Naive thymus-derived CD4-positive, alpha-beta T cell (primary cell): ENCODE measurements at regions not wholly inside any gene's neighbourhood (a gene's known extent, or its start where the extent isn't known, plus 50 kb on each side); places are given as distances from the start of the nearest gene placed in this dataset.

Source experiments
- ATAC-seq: fragments of 150-1000 bp; cut with Tn5 transposase; 2 replicates; pipeline ENCODE4 v1.10.0; 2021; ENCODE audit warnings: mild to moderate bottlenecking, moderate library complexity
- CTCF ChIA-PET: fragments of 350-600 bp; sonication (Branson Sonifier 250); formaldehyde crosslinking; loops from one replicate; lab custom pipeline; 2021; ENCODE audit warnings: antibody characterized with exemption; lab: Charles Lee
- POLR2A ChIA-PET: fragments of 350-600 bp; sonication (Branson Sonifier 250); formaldehyde crosslinking; loops from one replicate; lab custom pipeline; 2021; ENCODE audit warnings: antibody characterized with exemption, inconsistent platforms; lab: Charles Lee
- DNase-seq, 9 donors: peaks; one replicate each; pipeline versions ENCODE4 v3.0.0 to v3.0.0-alpha.2; 2020 to 2022; ENCODE audit warnings: mixed read lengths in 1 of 9
- H3K27ac ChIP-seq: one replicate; pipeline ENCODE4 v1.7.0; 2013; ENCODE audit warnings: mild to moderate bottlenecking, low read depth, low read length, moderate library complexity
- H3K27me3 ChIP-seq, 2 donors: one replicate each; pipeline ENCODE4 v1.7.0; 2013; ENCODE audit warnings: low read length in 2 of 2, mild to moderate bottlenecking in 2 of 2, moderate library complexity in 2 of 2; ENCODE audit not compliant: control insufficient read depth in 2 of 2, insufficient read depth in 2 of 2
- H3K36me3 ChIP-seq, 3 experiments: 1 replicate in 2 of 3; 2 replicates in 1 of 3; pipeline ENCODE4 v1.7.0; 2013; ENCODE audit warnings: low read length in 3 of 3, mild to moderate bottlenecking in 3 of 3, moderate library complexity in 1 of 3; ENCODE audit not compliant: insufficient read depth in 3 of 3, control insufficient read depth in 2 of 3
- H3K4me1 ChIP-seq, 2 donors: one replicate each; pipeline ENCODE4 v1.7.0; 2013; ENCODE audit warnings: low read length in 2 of 2, mild to moderate bottlenecking in 2 of 2, moderate library complexity in 1 of 2; ENCODE audit not compliant: control insufficient read depth in 2 of 2, insufficient read depth in 2 of 2
- H3K4me3 ChIP-seq: 2 replicates; pipeline ENCODE4 v1.7.0; 2013; ENCODE audit warnings: mild to moderate bottlenecking, low read length
- H3K9me3 ChIP-seq, 3 experiments: 1 replicate in 2 of 3; 2 replicates in 1 of 3; pipeline ENCODE4 v1.7.0; 2013; ENCODE audit warnings: low read length in 3 of 3; ENCODE audit not compliant: control insufficient read depth in 2 of 3
- H3K27ac Mint-ChIP-seq, 9 donors: one replicate each; pipeline ENCODE4 v1.8.0; 2020 to 2022; ENCODE audit warnings: mixed read lengths in 9 of 9, mild to moderate bottlenecking in 8 of 9, moderate library complexity in 5 of 9, inconsistent platforms in 2 of 9
- H3K27me3 Mint-ChIP-seq, 5 donors: one replicate each; pipeline ENCODE4 v1.8.0; 2021 to 2022; ENCODE audit warnings: mixed read lengths in 5 of 5, mild to moderate bottlenecking in 1 of 5
- H3K36me3 Mint-ChIP-seq, 5 donors: one replicate each; pipeline ENCODE4 v1.8.0; 2020 to 2022; ENCODE audit warnings: mixed read lengths in 5 of 5, mild to moderate bottlenecking in 3 of 5, inconsistent platforms in 1 of 5
- H3K4me1 Mint-ChIP-seq, 7 donors: one replicate each; pipeline ENCODE4 v1.8.0; 2020 to 2022; ENCODE audit warnings: mixed read lengths in 7 of 7, mild to moderate bottlenecking in 3 of 7, inconsistent platforms in 1 of 7
- H3K4me3 Mint-ChIP-seq, 10 donors: one replicate each; pipeline ENCODE4 v1.8.0; 2020 to 2022; ENCODE audit warnings: mild to moderate bottlenecking in 10 of 10, mixed read lengths in 10 of 10, moderate library complexity in 6 of 10, inconsistent platforms in 2 of 10
- H3K9me3 Mint-ChIP-seq, 11 donors: one replicate each; pipeline ENCODE4 v1.8.0; 2020 to 2022; ENCODE audit warnings: mixed read lengths in 11 of 11, mild to moderate bottlenecking in 4 of 11, inconsistent platforms in 1 of 11, moderate library complexity in 1 of 11
- intact Hi-C, 2 donors: fragments of 100-400 bp; cut with micrococcal nuclease; formaldehyde crosslinking; loops; one replicate each; pipeline ENCODE4 v1.15.1; 2023

DNA sequence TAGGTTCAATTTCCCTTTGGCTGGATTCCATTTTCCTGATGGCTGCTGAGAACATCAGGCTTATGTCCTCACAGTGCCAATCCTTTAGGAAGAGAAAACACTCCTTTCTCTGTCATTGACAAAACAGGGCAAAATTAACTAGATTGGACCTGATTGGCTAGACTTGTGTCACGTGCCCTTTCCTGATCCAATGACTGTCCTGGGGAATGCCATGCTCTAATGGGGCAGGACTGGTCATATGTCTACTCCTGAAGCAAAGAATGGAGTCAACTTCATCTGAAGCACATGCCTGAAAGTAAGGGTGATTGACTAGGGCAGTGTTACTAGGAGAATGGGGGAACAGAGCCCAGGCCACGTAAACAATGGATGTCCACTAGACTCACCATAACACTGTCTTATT is 220.4 kb downstream of the KDR start:
- Histone ChIP-seq H3K4me3 (no peak overlapping the region), H3K36me3 (no peaks in the 10 kb centered on the region), H3K27me3 (no peaks in the 10 kb centered on the region), H3K9me3 (no peaks in the 10 kb centered on the region), H3K4me1 (no peaks in the 10 kb centered on the region), H3K27ac (no peak overlapping the region)
- peaks cover 0 to 26% (median 6%) of the 10 kb centered on the region in 11 donors for H3K9me3 Mint-ChIP-seq
- H3K4me1 Mint-ChIP-seq, result peaks cover 0 to 15% (median 8%) of the 10 kb centered on the region in 7 donors
- H3K27ac Mint-ChIP-seq, result no peak overlapping the region
- H3K27me3 Mint-ChIP-seq, result no peaks in the 10 kb centered on the region
- POLR2A ChIA-PET, result no interaction called here
- intact Hi-C loops, result loop anchor here in 1 of 2 donors (5.0 kb wide), 1 partner anchor 37 kb away; no protein-coding TSS in a partner anchor
- CTCF ChIA-PET, result no interaction called here
- DNase-seq (no peak), ATAC-seq (no peak)
- no peak overlapping the region for H3K4me3 Mint-ChIP-seq
- peaks cover 0 to 15% (median 0%) of the 10 kb centered on the region in 5 donors for H3K36me3 Mint-ChIP-seq

DNA sequence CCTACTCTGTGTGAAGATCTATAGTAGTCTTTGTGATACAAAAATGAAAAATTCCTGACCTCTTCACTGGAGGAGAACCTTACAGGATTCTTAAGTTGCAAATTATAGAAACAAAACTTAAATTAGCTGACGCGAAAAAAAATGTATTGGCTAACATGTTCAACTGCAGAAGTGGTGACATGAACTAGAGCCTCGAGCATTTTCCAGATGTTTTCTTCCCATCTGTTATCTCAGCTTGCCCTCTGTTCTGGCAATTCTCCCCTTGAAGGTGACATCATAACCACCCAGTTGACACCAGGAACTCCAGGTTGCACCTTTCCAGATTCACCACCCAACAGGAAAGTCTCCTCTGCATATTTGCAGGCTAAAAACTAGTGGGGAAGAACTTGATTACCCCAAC is 222.4 kb downstream of the KDR start:
- H3K27ac Mint-ChIP-seq, result no peak overlapping the region
- intact Hi-C loops, result no loop called here
- ChIA-PET POLR2A (no interaction called here), CTCF (no interaction called here)
- peaks cover 0 to 26% (median 6%) of the 10 kb centered on the region in 11 donors for H3K9me3 Mint-ChIP-seq
- H3K4me1 Mint-ChIP-seq, result peaks cover 0 to 6% (median 0%) of the 10 kb centered on the region in 7 donors
- no peak overlapping the region for H3K27ac ChIP-seq
- H3K27me3 ChIP-seq, result no peaks in the 10 kb centered on the region
- H3K9me3 ChIP-seq, result no peaks in the 10 kb centered on the region
- H3K36me3 Mint-ChIP-seq, result peaks cover 0 to 15% (median 0%) of the 10 kb centered on the region in 5 donors
- no peaks in the 10 kb centered on the region for H3K4me1 ChIP-seq
- H3K4me3 Mint-ChIP-seq, result no peak overlapping the region
- no peaks in the 10 kb centered on the region for H3K36me3 ChIP-seq
- no peak overlapping the region for H3K4me3 ChIP-seq
- ATAC-seq (no peak), DNase-seq (no peak)
- no peaks in the 10 kb centered on the region for H3K27me3 Mint-ChIP-seq

DNA sequence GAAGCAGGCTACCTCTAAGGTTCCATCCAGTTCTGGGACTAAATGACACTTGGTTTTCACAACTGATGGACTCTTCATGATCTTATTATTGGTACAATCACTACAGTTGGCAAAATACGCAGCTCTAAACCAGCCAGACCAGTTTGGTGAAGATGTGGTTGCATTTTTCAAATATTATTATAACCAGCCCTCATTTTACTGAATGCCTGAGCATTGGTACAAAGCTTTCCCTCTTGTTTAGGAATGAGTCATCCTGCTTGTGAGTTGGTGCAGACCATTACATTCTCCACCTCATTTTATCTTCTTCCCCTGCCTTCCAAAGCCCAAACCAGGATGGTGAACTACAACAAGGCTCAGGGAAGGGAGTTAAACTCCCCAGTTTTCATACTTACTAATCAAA is 223.1 kb downstream of the KDR start:
- H3K27ac ChIP-seq, result no peak overlapping the region
- peak overlapping the region in 1 of 9 donors; percentile 33 for H3K27ac Mint-ChIP-seq
- intact Hi-C loops, result no loop called here
- peaks cover 0 to 15% (median 0%) of the 10 kb centered on the region in 5 donors for H3K36me3 Mint-ChIP-seq
- H3K9me3 ChIP-seq, result no peaks in the 10 kb centered on the region
- POLR2A ChIA-PET, result no interaction called here
- DNase-seq (no peak), ATAC-seq (no peak)
- H3K4me3 Mint-ChIP-seq, result no peak overlapping the region
- H3K4me3 ChIP-seq, result no peak overlapping the region
- H3K4me1 ChIP-seq, result no peaks in the 10 kb centered on the region
- CTCF ChIA-PET, result no interaction called here
- no peaks in the 10 kb centered on the region for H3K27me3 Mint-ChIP-seq
- H3K27me3 ChIP-seq, result no peaks in the 10 kb centered on the region
- H3K9me3 Mint-ChIP-seq, result peaks cover 0 to 26% (median 5%) of the 10 kb centered on the region in 11 donors
- no peaks in the 10 kb centered on the region for H3K36me3 ChIP-seq
- H3K4me1 Mint-ChIP-seq, result peaks cover 0 to 6% (median 0%) of the 10 kb centered on the region in 7 donors

DNA sequence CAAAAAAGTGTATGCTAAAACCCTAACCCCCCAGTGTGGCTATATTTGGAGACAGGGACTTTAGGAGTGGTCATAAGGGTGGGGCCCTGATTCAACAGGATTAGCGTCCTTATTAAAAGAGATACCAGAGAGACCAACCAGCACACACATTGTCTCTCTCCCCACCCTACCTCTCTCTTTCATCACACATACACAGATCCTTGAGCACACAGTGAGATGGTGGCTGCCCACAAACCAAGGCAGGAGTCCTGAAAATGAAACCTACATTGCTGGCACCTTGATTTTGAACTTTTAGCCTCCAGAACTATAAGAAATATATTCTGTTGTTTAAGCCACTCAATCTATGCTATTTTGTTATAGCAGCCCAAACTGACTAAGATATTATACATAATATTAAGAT is 224.2 kb downstream of the KDR start:
- POLR2A ChIA-PET, result no interaction called here
- Histone ChIP-seq H3K36me3 (no peaks in the 10 kb centered on the region), H3K27me3 (no peaks in the 10 kb centered on the region), H3K9me3 (no peaks in the 10 kb centered on the region), H3K4me1 (no peaks in the 10 kb centered on the region), H3K27ac (no peak overlapping the region), H3K4me3 (no peak overlapping the region)
- intact Hi-C loops, result no loop called here
- Mint-ChIP-seq H3K9me3 (peaks cover 0 to 19% (median 3%) of the 10 kb centered on the region in 11 donors), H3K27me3 (no peaks in the 10 kb centered on the region), H3K4me1 (peaks cover 0 to 6% (median 0%) of the 10 kb centered on the region in 7 donors), H3K4me3 (no peak overlapping the region), H3K36me3 (peaks cover 0 to 12% (median 0%) of the 10 kb centered on the region in 5 donors), H3K27ac (no peak overlapping the region)
- no peak for DNase-seq
- no peak for ATAC-seq
- CTCF ChIA-PET, result no interaction called here

DNA sequence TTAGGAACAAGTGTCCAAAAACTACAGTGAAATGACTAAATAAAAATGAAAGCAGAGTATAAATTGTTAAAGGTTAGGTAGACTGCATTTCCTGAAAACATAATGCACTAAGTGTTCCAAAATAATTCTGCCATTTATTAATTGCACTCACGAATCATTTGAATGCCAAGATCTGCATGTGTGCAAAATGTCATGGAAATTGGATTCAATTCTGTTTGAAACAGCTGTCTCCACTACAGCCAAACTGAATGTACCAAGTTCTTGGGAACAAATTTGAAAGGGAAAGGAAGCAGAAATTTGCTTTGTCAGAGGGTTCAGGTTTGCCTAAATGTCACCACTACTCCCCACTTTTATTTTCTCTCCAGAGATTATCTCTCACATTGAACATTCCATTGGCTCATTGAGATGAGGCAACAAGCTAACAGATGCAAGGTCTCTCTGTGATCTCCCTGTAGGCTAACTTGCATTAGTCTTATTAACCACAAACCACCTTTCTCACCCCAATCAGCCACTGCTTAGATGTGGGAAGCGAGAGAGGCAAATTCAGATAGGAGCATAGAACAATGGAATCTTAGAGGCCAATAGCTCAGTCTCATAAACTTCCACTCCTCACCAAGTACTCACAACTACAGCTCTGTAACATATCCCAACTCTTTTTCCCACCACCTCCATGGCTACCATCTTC is 226.6 kb downstream of the KDR start:
- Mint-ChIP-seq H3K9me3 (peaks cover 0 to 12% (median 0%) of the 10 kb centered on the region in 11 donors), H3K4me3 (no peak overlapping the region), H3K27ac (no peak overlapping the region), H3K4me1 (peaks cover 0 to 6% (median 0%) of the 10 kb centered on the region in 7 donors), H3K27me3 (no peaks in the 10 kb centered on the region), H3K36me3 (no peaks in the 10 kb centered on the region)
- DNase-seq, result no peak
- intact Hi-C loops, result no loop called here
- POLR2A ChIA-PET, result no interaction called here
- no peaks in the 10 kb centered on the region for H3K9me3 ChIP-seq
- no peaks in the 10 kb centered on the region for H3K36me3 ChIP-seq
- no peaks in the 10 kb centered on the region for H3K4me1 ChIP-seq
- H3K4me3 ChIP-seq, result no peak overlapping the region
- CTCF ChIA-PET, result no interaction called here
- ATAC-seq, result no peak
- no peak overlapping the region for H3K27ac ChIP-seq
- H3K27me3 ChIP-seq, result no peaks in the 10 kb centered on the region

DNA sequence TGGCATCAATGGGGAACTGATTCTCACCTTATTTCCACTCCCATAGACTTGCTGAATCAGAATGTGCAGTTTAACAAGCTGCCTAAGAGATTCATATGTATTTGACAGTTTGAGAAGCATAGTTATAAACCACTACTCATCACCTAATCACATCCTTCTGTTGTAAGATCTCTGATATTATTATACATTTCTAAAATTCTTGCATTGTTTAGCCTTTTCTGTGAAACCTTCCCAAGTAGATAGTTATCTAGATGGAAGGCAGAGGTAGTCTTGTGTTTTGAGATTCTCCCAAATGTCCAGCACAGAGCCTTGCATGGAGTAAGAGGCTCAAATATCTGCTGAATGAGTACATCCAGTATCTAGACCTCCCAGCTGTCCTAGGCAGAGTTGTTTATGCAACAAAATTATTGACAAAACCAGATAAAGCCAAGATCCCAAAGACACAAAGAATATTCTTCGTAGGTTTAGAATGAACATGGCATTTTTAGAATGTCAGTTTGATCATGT is 227.3 kb downstream of the KDR start:
- no peak overlapping the region for H3K27ac Mint-ChIP-seq
- intact Hi-C loops, result no loop called here
- ChIA-PET CTCF (no interaction called here), POLR2A (no interaction called here)
- Histone ChIP-seq H3K4me3 (no peak overlapping the region), H3K4me1 (no peaks in the 10 kb centered on the region), H3K27ac (no peak overlapping the region), H3K27me3 (no peaks in the 10 kb centered on the region), H3K9me3 (no peaks in the 10 kb centered on the region), H3K36me3 (no peaks in the 10 kb centered on the region)
- no peak for DNase-seq
- no peaks in the 10 kb centered on the region for H3K27me3 Mint-ChIP-seq
- H3K36me3 Mint-ChIP-seq, result no peaks in the 10 kb centered on the region
- H3K4me1 Mint-ChIP-seq, result peaks cover 0 to 6% (median 0%) of the 10 kb centered on the region in 7 donors
- H3K4me3 Mint-ChIP-seq, result no peak overlapping the region
- H3K9me3 Mint-ChIP-seq, result peaks cover 0 to 12% (median 0%) of the 10 kb centered on the region in 11 donors
- ATAC-seq, result no peak

DNA sequence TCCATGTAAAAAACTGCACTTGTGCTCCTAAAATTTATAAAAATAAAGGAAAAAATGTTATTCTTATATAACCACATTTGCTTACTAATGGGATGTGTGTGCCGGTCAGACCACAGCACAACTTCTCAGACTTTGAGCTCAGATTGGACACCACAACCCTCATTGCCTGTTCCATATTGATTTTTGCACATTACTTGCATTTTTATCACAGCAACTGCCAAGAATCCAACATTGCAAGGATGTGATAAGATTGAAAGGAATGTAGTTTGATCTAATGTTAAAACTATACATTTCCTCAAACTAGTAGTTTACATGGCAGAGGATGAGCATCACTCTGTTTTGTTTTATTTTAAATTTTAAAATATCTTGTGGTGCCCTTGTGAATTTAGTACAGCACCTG is 227.8 kb downstream of the KDR start:
- Mint-ChIP-seq H3K4me1 (peaks cover 0 to 6% (median 0%) of the 10 kb centered on the region in 7 donors), H3K27me3 (no peaks in the 10 kb centered on the region), H3K36me3 (no peaks in the 10 kb centered on the region), H3K4me3 (no peak overlapping the region), H3K27ac (no peak overlapping the region), H3K9me3 (peaks cover 0 to 12% (median 0%) of the 10 kb centered on the region in 11 donors)
- intact Hi-C loops, result no loop called here
- no peak for ATAC-seq
- Histone ChIP-seq H3K36me3 (no peaks in the 10 kb centered on the region), H3K9me3 (no peaks in the 10 kb centered on the region), H3K4me3 (no peak overlapping the region), H3K4me1 (no peaks in the 10 kb centered on the region), H3K27me3 (no peaks in the 10 kb centered on the region), H3K27ac (no peak overlapping the region)
- ChIA-PET POLR2A (no interaction called here), CTCF (no interaction called here)
- DNase-seq, result no peak
